Nephron progenitor cell (in vitro differentiated cells): ENCODE measurements at regions not wholly inside any gene's neighbourhood (a gene's known extent, or its start where the extent isn't known, plus 50 kb on each side); places are given as distances from the start of the nearest gene placed in this dataset.
"Not testable (repeated sequence)": the region's sequence is repeated elsewhere in the genome, so short reads cannot be mapped to it uniquely, and the experiment has no call there.

Source experiments
- DNase-seq: peaks from one replicate; pipeline ENCODE4 v3.0.0; 2021
- H3K27ac Mint-ChIP-seq: 2 replicates; pipeline ENCODE4 v1.8.0; 2021; ENCODE audit warnings: mild to moderate bottlenecking, moderate library complexity, mixed read lengths
- H3K27me3 Mint-ChIP-seq: 2 replicates; pipeline ENCODE4 v1.8.0; 2021; ENCODE audit warnings: mild to moderate bottlenecking, low read depth, mixed read lengths; ENCODE audit not compliant: poor library complexity
- H3K36me3 Mint-ChIP-seq: 2 replicates; pipeline ENCODE4 v1.8.0; 2021; ENCODE audit warnings: low read depth, mixed read lengths
- H3K4me1 Mint-ChIP-seq: 2 replicates; pipeline ENCODE4 v1.8.0; 2021; ENCODE audit warnings: mixed read lengths
- H3K4me3 Mint-ChIP-seq: 2 replicates; pipeline ENCODE4 v1.8.0; 2021; ENCODE audit warnings: mild to moderate bottlenecking, moderate library complexity, mixed read lengths
- H3K9me3 Mint-ChIP-seq: 2 replicates; pipeline ENCODE4 v1.8.0; 2021; ENCODE audit warnings: mild to moderate bottlenecking, moderate library complexity, mixed read lengths
- CTCF ChIP-seq: fragments of 200-600 bp; sonication (generic); IDR thresholded peaks from 2 replicates; pipeline ENCODE4 v1.5.0; 2021; ENCODE audit warnings: antibody characterized with exemption

- DNase-seq: no peak
- no peak overlapping the region for H3K4me3 Mint-ChIP-seq
Observed at GRCh38 chr22:11307998-11308397, 4220.0 kb upstream of the OR11H1 start.

GRCh38 chr22:11309777-11310176 lies 4218.2 kb upstream of the OR11H1 start:
- not testable (repeated sequence) for H3K4me3 Mint-ChIP-seq, DNase-seq, H3K27me3 Mint-ChIP-seq, H3K36me3 Mint-ChIP-seq, H3K27ac Mint-ChIP-seq, H3K4me1 Mint-ChIP-seq
- H3K9me3 Mint-ChIP-seq: peaks cover 99% of the 10 kb centered on the region

More at GRCh38 chr22:11307998-11308397, 4220.0 kb upstream of the OR11H1 start:
- Mint-ChIP-seq H3K9me3 (peaks cover 98% of the 10 kb centered on the region), H3K27ac (no peak overlapping the region), H3K36me3 (no peaks in the 10 kb centered on the region), H3K4me1 (no peaks in the 10 kb centered on the region), H3K27me3 (no peaks in the 10 kb centered on the region)
- no peak for TF ChIP-seq CTCF

GRCh38 chr22:11310647-11311046 lies 4217.3 kb upstream of the OR11H1 start:
- not testable (repeated sequence) for H3K4me1 Mint-ChIP-seq

GRCh38 chr22:11312640-11313039 lies 4215.4 kb upstream of the OR11H1 start:
- H3K9me3 Mint-ChIP-seq: peaks cover 94% of the 10 kb centered on the region
- not testable (repeated sequence) for H3K27me3 Mint-ChIP-seq, H3K4me1 Mint-ChIP-seq, H3K4me3 Mint-ChIP-seq, H3K36me3 Mint-ChIP-seq, H3K27ac Mint-ChIP-seq, DNase-seq

More at GRCh38 chr22:11310647-11311046, 4217.3 kb upstream of the OR11H1 start:
- not testable (repeated sequence) for DNase-seq, H3K27me3 Mint-ChIP-seq, H3K36me3 Mint-ChIP-seq, H3K4me3 Mint-ChIP-seq, H3K27ac Mint-ChIP-seq
- peaks cover 99% of the 10 kb centered on the region for H3K9me3 Mint-ChIP-seq

GRCh38 chr22:11313040-11313759 lies 4214.8 kb upstream of the OR11H1 start:
- not testable (repeated sequence) for H3K4me1 Mint-ChIP-seq, H3K27me3 Mint-ChIP-seq, H3K36me3 Mint-ChIP-seq, H3K4me3 Mint-ChIP-seq, H3K27ac Mint-ChIP-seq, DNase-seq
- peaks cover 94% of the 10 kb centered on the region for H3K9me3 Mint-ChIP-seq

- H3K27ac Mint-ChIP-seq, H3K4me1 Mint-ChIP-seq, H3K27me3 Mint-ChIP-seq, H3K4me3 Mint-ChIP-seq, DNase-seq, H3K36me3 Mint-ChIP-seq: not testable (repeated sequence)
- peaks cover 63% of the 10 kb centered on the region for H3K9me3 Mint-ChIP-seq
Observed at GRCh38 chr22:11318633-11319032, 4209.4 kb upstream of the OR11H1 start.

GRCh38 chr22:11324439-11325037 lies 4203.5 kb upstream of the OR11H1 start:
- H3K27ac Mint-ChIP-seq, DNase-seq, H3K36me3 Mint-ChIP-seq, H3K27me3 Mint-ChIP-seq, H3K4me3 Mint-ChIP-seq, H3K4me1 Mint-ChIP-seq: not testable (repeated sequence)
- H3K9me3 Mint-ChIP-seq: peaks cover 64% of the 10 kb centered on the region

GRCh38 chr22:11325767-11326166 lies 4202.2 kb upstream of the OR11H1 start:
- Mint-ChIP-seq H3K4me3 (no peak overlapping the region), H3K4me1 (no peaks in the 10 kb centered on the region), H3K27me3 (no peaks in the 10 kb centered on the region), H3K36me3 (peaks cover 4% of the 10 kb centered on the region), H3K9me3 (peaks cover 70% of the 10 kb centered on the region), H3K27ac (no peak overlapping the region)
- no peak for TF ChIP-seq CTCF
- DNase-seq: no peak

GRCh38 chr22:11341387-11342068 lies 4186.5 kb upstream of the OR11H1 start:
- H3K4me1 Mint-ChIP-seq, H3K36me3 Mint-ChIP-seq, H3K27me3 Mint-ChIP-seq, H3K4me3 Mint-ChIP-seq, DNase-seq, H3K27ac Mint-ChIP-seq: not testable (repeated sequence)
- peaks cover 96% of the 10 kb centered on the region for H3K9me3 Mint-ChIP-seq

GRCh38 chr22:11351181-11351580 lies 4176.8 kb upstream of the OR11H1 start:
- not testable (repeated sequence) for H3K36me3 Mint-ChIP-seq, H3K4me1 Mint-ChIP-seq, H3K4me3 Mint-ChIP-seq, H3K27me3 Mint-ChIP-seq, H3K27ac Mint-ChIP-seq, DNase-seq
- H3K9me3 Mint-ChIP-seq: peaks cover 88% of the 10 kb centered on the region

- not testable (repeated sequence) for DNase-seq, H3K4me3 Mint-ChIP-seq, H3K27ac Mint-ChIP-seq, H3K27me3 Mint-ChIP-seq, H3K36me3 Mint-ChIP-seq, H3K4me1 Mint-ChIP-seq
- peaks cover 88% of the 10 kb centered on the region for H3K9me3 Mint-ChIP-seq
Observed at GRCh38 chr22:11352287-11352686, 4175.7 kb upstream of the OR11H1 start.
